BJ (cell line): ENCODE measurements at regions not wholly inside any gene's neighbourhood (a gene's known extent, or its start where the extent isn't known, plus 50 kb on each side); places are given as distances from the start of the nearest gene placed in this dataset.

Source experiments
- CTCF ChIA-PET: fragments of 350-600 bp; formaldehyde crosslinking; extraction: SDS; loops from one replicate; lab custom pipeline; 2021; ENCODE audit warnings: antibody characterized with exemption, inconsistent platforms; lab: Yijun Ruan, JAX
- POLR2A ChIA-PET: fragments of 300-600 bp; sonication (Branson Sonifier 250); formaldehyde crosslinking; extraction: SDS; loops from one replicate; lab custom pipeline; 2021; ENCODE audit warnings: antibody characterized with exemption; lab: Charles Lee
- DNase-seq: peaks from one replicate; pipeline ENCODE4 v3.0.0-alpha.2; 2011; ENCODE audit warnings: low read depth
- H3K27me3 ChIP-seq: 2 replicates; pipeline ENCODE4 v1.6.0; 2011; ENCODE audit warnings: low read length; ENCODE audit not compliant: control insufficient read depth, insufficient read depth
- H3K36me3 ChIP-seq: 2 replicates; pipeline ENCODE4 v1.5.1; 2011; ENCODE audit warnings: low read length; ENCODE audit not compliant: control insufficient read depth, insufficient read depth
- H3K4me3 ChIP-seq: 2 replicates; pipeline ENCODE4 v1.5.1; 2011; ENCODE audit warnings: low read depth, mild to moderate bottlenecking, control low read depth, low read length
- CTCF ChIP-seq: IDR thresholded peaks from 2 replicates; pipeline ENCODE4 v1.5.1; 2011; ENCODE audit warnings: low read depth, mild to moderate bottlenecking, control low read depth, inconsistent platforms, low read length, moderate library complexity; ENCODE audit not compliant: insufficient read depth

GRCh38 chr4:19729886-19730651 lies 521.6 kb upstream of the SLIT2 start:
- ChIA-PET POLR2A (no interaction called here), CTCF (interaction anchor here (1.0 kb wide), 1 partner anchor 10 kb away, joined by 3 read pairs; no protein-coding TSS in a partner anchor)
- DNase-seq = no peak
- H3K4me3 ChIP-seq = no peak overlapping the region
- H3K27me3 ChIP-seq = no peaks in the 10 kb centered on the region
- no peaks in the 10 kb centered on the region for H3K36me3 ChIP-seq
- TF ChIP-seq CTCF = no peak

- DNase-seq = no peak
- CTCF ChIA-PET = interaction anchor here (1.4 to 1.6 kb wide), 2 partner anchors 10 to 16 kb away, joined by 3 to 4 read pairs; no protein-coding TSS in a partner anchor
- no peak for TF ChIP-seq CTCF
Observed at GRCh38 chr4:19728773-19729172, 522.9 kb upstream of the SLIT2 start.

GRCh38 chr4:19727141-19727540 lies 524.6 kb upstream of the SLIT2 start:
- ChIA-PET CTCF (no interaction called here), POLR2A (no interaction called here)
- Histone ChIP-seq H3K27me3 (no peaks in the 10 kb centered on the region), H3K4me3 (no peak overlapping the region), H3K36me3 (no peaks in the 10 kb centered on the region)
- TF ChIP-seq CTCF = no peak
- DNase-seq = no peak

More at GRCh38 chr4:19728773-19729172, 522.9 kb upstream of the SLIT2 start:
- POLR2A ChIA-PET = no interaction called here
- H3K4me3 ChIP-seq = no peak overlapping the region
- H3K36me3 ChIP-seq = no peaks in the 10 kb centered on the region
- H3K27me3 ChIP-seq = no peaks in the 10 kb centered on the region

GRCh38 chr4:19725130-19725529 lies 526.6 kb upstream of the SLIT2 start:
- POLR2A ChIA-PET = no interaction called here
- CTCF ChIA-PET = interaction anchor here (0.6 to 1.0 kb wide), 3 partner anchors 8 to 675 kb away, joined by 3 to 5 read pairs (median 3); no protein-coding TSS in a partner anchor

GRCh38 chr4:19722404-19722803 lies 529.3 kb upstream of the SLIT2 start:
- no peaks in the 10 kb centered on the region for H3K27me3 ChIP-seq
- CTCF ChIA-PET = no interaction called here
- H3K36me3 ChIP-seq = no peaks in the 10 kb centered on the region
- H3K4me3 ChIP-seq = no peak overlapping the region
- no peak for DNase-seq
- no peak for TF ChIP-seq CTCF
- POLR2A ChIA-PET = no interaction called here

More at GRCh38 chr4:19725130-19725529, 526.6 kb upstream of the SLIT2 start:
- TF ChIP-seq CTCF = no peak
- H3K36me3 ChIP-seq = no peaks in the 10 kb centered on the region
- no peak overlapping the region for H3K4me3 ChIP-seq
- no peaks in the 10 kb centered on the region for H3K27me3 ChIP-seq
- DNase-seq = no peak
